Psoas muscle (tissue), 7 donors: ENCODE measurements at regions not wholly inside any gene's neighbourhood (a gene's known extent, or its start where the extent isn't known, plus 50 kb on each side); places are given as distances from the start of the nearest gene placed in this dataset.
"Not testable (repeated sequence)": the region's sequence is repeated elsewhere in the genome, so short reads cannot be mapped to it uniquely, and the experiment has no call there.

ENCODE experiments used
- ATAC-seq, 4 donors: fragments of 200-7000 bp; cut with Tn5 transposase; one replicate each; pipeline ENCODE4 v1.9.1; 2020; ENCODE audit warnings: moderate library complexity in 3 of 4, mild to moderate bottlenecking in 2 of 4
- DNase-seq, 2 donors: peaks; one replicate each; pipeline ENCODE4 v3.0.0-alpha.2; 2020
- H3K27ac ChIP-seq: fragments of 200-600 bp; one replicate; pipeline ENCODE4 v1.8.0; 2022
- H3K27me3 ChIP-seq, 3 donors: fragments of 200-600 bp in 1 of 3; one replicate each; pipeline versions ENCODE4 v1.6.1 to v1.8.0; 2013 to 2022; ENCODE audit warnings: low read length in 2 of 3, mild to moderate bottlenecking in 2 of 3, moderate library complexity in 1 of 3; ENCODE audit not compliant: insufficient read depth in 3 of 3
- H3K36me3 ChIP-seq, 2 donors: fragments of 200-600 bp in 1 of 2; one replicate each; pipeline versions ENCODE4 v1.6.1 to v1.8.0; 2013 to 2022; ENCODE audit warnings: low read depth in 1 of 2, mild to moderate bottlenecking in 1 of 2, moderate library complexity in 1 of 2; ENCODE audit not compliant: insufficient read depth in 1 of 2
- H3K4me1 ChIP-seq: fragments of 200-600 bp; one replicate; pipeline ENCODE4 v1.8.0; 2022
- H3K4me3 ChIP-seq: fragments of 200-600 bp; one replicate; pipeline ENCODE4 v1.8.0; 2022; ENCODE audit warnings: mild to moderate bottlenecking
- H3K9me3 ChIP-seq: fragments of 200-600 bp; one replicate; pipeline ENCODE4 v1.8.0; 2022
- WGBS, 3 donors: extraction: QIAGEN DNeasy Blood & Tissue Kit; methylation state at CpG; one replicate each; pipeline versions ENCODE4 v1.1.6 to v1.1.7; 2013; 5-methylcytosine and 5-hydroxymethylcytosine counted together
- intact Hi-C, 2 donors: fragments of 100-400 bp; cut with DNase I; formaldehyde crosslinking; loops; one replicate each; pipeline versions ENCODE4 v1.11.0 to v1.14.2; 2022
- TF ChIP-seq, protein P1 (sequence below): fragments of 200-600 bp; IDR thresholded peaks from one replicate; pipeline ENCODE4 v1.8.0; 2022; ENCODE audit warnings: antibody characterized with exemption
- donor health status: healthy with polysubstance abuse.
- donor health status: DM: no; HTN: no; CAD: no; lungs with moderate emphysema.
- donor health status: Bipolar disorder and iron deficiency.
- donor health status: healthy.
- donor health status: DM: yes; HTN: yes; CAD: no.
- donor health status: DM: no; HTN: no; CAD: no.
- donor health status: DM: yes; HTN: yes; CAD: no.

DNA sequence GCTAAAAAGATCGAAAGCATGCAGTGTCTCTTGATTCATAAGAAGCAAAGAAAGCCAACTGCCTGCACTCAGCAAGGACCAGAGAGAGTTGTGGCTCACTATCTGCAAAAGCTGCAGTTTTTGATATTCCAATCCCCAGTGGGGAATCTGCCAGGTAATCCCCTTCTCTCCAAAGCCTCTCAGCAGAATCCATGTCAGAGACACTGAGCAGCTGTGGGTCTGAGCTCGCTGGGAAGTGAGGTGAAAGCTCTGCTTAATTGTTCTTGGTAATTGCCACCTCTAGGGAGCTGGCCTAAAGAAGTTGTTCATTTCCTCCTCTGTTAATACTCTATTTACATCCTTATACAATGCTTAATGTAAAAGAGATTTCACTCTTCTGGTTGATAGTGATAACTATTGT lies 261.3 kb upstream of the LRRC4C start:
- intact Hi-C loops = no loop called here
- DNase-seq (no peak), ATAC-seq (no peak)
- Histone ChIP-seq H3K4me3 (no peak overlapping the region), H3K27ac (no peak overlapping the region), H3K4me1 (no peaks in the 10 kb centered on the region), H3K36me3 (no peaks in the 10 kb centered on the region), H3K27me3 (no peaks in the 10 kb centered on the region), H3K9me3 (no peaks in the 10 kb centered on the region)
- TF ChIP-seq, protein P1, sequence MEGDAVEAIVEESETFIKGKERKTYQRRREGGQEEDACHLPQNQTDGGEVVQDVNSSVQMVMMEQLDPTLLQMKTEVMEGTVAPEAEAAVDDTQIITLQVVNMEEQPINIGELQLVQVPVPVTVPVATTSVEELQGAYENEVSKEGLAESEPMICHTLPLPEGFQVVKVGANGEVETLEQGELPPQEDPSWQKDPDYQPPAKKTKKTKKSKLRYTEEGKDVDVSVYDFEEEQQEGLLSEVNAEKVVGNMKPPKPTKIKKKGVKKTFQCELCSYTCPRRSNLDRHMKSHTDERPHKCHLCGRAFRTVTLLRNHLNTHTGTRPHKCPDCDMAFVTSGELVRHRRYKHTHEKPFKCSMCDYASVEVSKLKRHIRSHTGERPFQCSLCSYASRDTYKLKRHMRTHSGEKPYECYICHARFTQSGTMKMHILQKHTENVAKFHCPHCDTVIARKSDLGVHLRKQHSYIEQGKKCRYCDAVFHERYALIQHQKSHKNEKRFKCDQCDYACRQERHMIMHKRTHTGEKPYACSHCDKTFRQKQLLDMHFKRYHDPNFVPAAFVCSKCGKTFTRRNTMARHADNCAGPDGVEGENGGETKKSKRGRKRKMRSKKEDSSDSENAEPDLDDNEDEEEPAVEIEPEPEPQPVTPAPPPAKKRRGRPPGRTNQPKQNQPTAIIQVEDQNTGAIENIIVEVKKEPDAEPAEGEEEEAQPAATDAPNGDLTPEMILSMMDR = no peak
- WGBS, 3 donors = 50 to 51% (median 50%) methylated on average over 2 of the region's 2 CpGs

DNA sequence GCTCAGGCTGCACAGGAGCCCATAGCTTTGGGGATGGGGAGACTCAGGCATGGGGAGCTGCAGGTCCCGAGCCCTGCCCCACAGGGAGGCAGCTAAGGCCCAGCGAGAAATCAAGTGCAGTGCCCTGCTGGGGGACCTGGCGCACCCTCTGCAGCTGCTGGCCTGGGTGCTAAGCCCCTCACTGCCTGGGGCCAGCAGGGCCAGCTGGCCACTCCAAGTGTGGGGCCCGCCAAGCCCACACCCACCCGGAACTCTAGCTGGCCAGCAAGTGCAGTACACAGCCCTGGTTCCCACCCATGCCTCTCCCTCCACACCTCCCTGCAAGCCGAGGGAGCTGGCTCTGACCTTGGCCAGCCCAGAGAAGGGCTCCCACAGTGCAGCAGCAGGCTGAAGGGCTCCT lies 268.7 kb upstream of the LRRC4C start:
- intact Hi-C loops, ATAC-seq, H3K4me3 ChIP-seq, H3K27me3 ChIP-seq, H3K9me3 ChIP-seq, H3K36me3 ChIP-seq, H3K4me1 ChIP-seq, H3K27ac ChIP-seq: not testable (repeated sequence)
- peak in 1 of 2 donors; percentile 35 for DNase-seq
- 78 to 92% (median 86%) methylated on average over 6 of the region's 6 CpGs for WGBS, 3 donors

DNA sequence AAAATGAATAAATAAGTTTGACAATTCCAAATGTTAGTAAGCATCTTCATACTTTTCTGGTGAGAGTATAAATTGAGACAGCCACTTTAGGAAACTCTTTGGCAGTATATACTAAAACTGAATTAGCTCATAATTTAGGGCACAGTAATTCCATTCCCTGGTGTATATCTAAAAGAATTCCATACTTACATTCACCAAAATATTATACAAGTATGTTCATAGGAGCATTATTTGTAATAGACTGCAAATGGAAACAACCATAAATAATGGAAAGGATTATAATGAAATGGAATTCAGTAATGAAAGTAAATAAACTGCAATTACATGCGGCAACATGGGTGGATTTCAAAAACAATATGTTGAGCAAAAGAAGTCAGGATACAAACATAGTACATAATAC lies 315.8 kb upstream of the LRRC4C start:
- H3K4me3 ChIP-seq = no peak overlapping the region
- ATAC-seq (no peak), DNase-seq (no peak)
- H3K27me3 ChIP-seq = no peaks in the 10 kb centered on the region
- no peaks in the 10 kb centered on the region for H3K4me1 ChIP-seq
- 84 to 91% (median 89%) methylated on average over 1 of the region's 1 CpG for whole genome bisulfite sequencing, 3 donors
- no peaks in the 10 kb centered on the region for H3K9me3 ChIP-seq
- TF ChIP-seq, protein P1 = no peak
- H3K27ac ChIP-seq = no peak overlapping the region
- intact Hi-C loops = no loop called here
- H3K36me3 ChIP-seq = no peaks in the 10 kb centered on the region

DNA sequence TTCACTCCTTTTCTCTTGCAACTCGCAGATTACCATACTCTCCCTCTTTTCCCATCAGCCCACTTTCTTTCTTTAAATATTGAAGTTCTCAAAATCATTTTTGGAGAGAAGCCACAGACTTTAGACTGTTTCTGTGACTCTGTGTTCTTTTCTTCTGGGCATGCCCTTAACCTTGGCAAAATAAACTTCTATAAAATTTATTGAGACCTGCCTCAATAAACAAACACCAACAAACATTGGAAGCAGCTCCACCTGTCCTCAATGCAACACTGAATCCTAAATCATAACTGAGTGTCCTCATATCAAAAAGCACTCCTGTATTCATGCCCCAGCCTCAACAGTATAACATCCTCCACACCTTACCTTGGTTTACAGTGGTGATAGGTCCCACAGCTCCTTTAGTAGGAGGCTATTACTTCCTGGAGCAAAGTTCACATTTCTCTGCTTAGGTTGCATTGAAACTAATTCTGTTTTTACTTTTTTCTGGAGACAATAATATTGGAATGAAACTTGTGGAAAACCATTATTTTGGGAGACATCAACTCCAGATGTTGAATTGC lies 320.0 kb upstream of the LRRC4C start:
- Histone ChIP-seq H3K27me3 (no peaks in the 10 kb centered on the region), H3K27ac (no peak overlapping the region), H3K4me1 (no peaks in the 10 kb centered on the region), H3K36me3 (no peaks in the 10 kb centered on the region), H3K9me3 (no peaks in the 10 kb centered on the region), H3K4me3 (no peak overlapping the region)
- intact Hi-C loops = no loop called here
- ATAC-seq = no peak
- DNase-seq = no peak
- WGBS, 3 donors = 57 to 79% (median 73%) methylated on average over 1 of the region's 1 CpG
- TF ChIP-seq, protein P1 = no peak

DNA sequence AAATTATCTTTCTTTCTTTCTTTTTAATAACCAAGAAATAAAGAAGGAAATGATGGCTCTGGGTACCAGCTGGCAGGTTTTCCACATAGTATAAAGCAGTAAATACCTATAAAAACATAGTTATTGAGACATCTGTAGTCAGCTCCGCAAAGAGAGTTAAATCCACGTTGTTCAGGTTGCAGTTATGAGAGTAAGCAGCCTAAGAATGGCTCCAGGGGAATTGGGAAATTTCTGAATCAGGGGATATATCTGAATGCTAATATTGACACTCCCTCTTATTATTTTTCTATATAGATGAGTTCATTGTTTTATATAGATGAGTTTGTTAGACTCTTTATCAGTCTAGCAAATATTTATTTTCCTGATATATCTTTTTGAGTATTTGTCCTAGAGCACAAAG lies 322.0 kb upstream of the LRRC4C start:
- H3K27ac ChIP-seq = no peak overlapping the region
- no peaks in the 10 kb centered on the region for H3K4me1 ChIP-seq
- TF ChIP-seq, protein P1 = no peak
- intact Hi-C loops = no loop called here
- peaks cover 5% of the 10 kb centered on the region for H3K9me3 ChIP-seq
- no peak for ATAC-seq
- H3K36me3 ChIP-seq = no peaks in the 10 kb centered on the region
- DNase-seq = no peak
- WGBS, 3 donors = 46 to 54% (median 52%) methylated on average over 2 of the region's 2 CpGs
- no peaks in the 10 kb centered on the region for H3K27me3 ChIP-seq
- H3K4me3 ChIP-seq = no peak overlapping the region
